Activated CD4-positive, alpha-beta T cell treated with anti-CD3 and anti-CD28 coated beads, Interleukin-2, amount 10 ng/mL, durations not matched to agents 7 days and 5 days (primary cell): ENCODE measurements at regions not wholly inside any gene's neighbourhood (a gene's known extent, or its start where the extent isn't known, plus 50 kb on each side); places are given as distances from the start of the nearest gene placed in this dataset.

Source experiments
- CTCF ChIA-PET: fragments of 350-600 bp; sonication (Branson Sonifier 250); formaldehyde crosslinking; loops from one replicate; lab custom pipeline; 2021; ENCODE audit warnings: antibody characterized with exemption; lab: Charles Lee
- POLR2A ChIA-PET: fragments of 350-600 bp; sonication (Branson Sonifier 250); formaldehyde crosslinking; loops from one replicate; lab custom pipeline; 2021; ENCODE audit warnings: antibody characterized with exemption; lab: Charles Lee
- DNase-seq: peaks from one replicate; pipeline ENCODE4 v3.0.0-alpha.2; 2020
- H3K27ac Mint-ChIP-seq: one replicate; pipeline ENCODE4 v1.8.0; 2021; ENCODE audit warnings: mild to moderate bottlenecking, moderate library complexity, mixed read lengths
- H3K27me3 Mint-ChIP-seq: one replicate; pipeline ENCODE4 v1.8.0; 2021; ENCODE audit warnings: mixed read lengths
- H3K36me3 Mint-ChIP-seq: one replicate; pipeline ENCODE4 v1.8.0; 2021; ENCODE audit warnings: low read depth, mixed read lengths
- H3K4me1 Mint-ChIP-seq: one replicate; pipeline ENCODE4 v1.8.0; 2021; ENCODE audit warnings: mixed read lengths
- H3K4me3 Mint-ChIP-seq: one replicate; pipeline ENCODE4 v1.8.0; 2021; ENCODE audit warnings: mild to moderate bottlenecking, moderate library complexity, mixed read lengths
- H3K9me3 Mint-ChIP-seq: one replicate; pipeline ENCODE4 v1.8.0; 2021; ENCODE audit warnings: mixed read lengths

GRCh38 chr18:73897517-73897916 is 250.1 kb downstream of the FBXO15 start:
- Mint-ChIP-seq H3K4me1 (no peaks in the 10 kb centered on the region), H3K9me3 (no peaks in the 10 kb centered on the region), H3K4me3 (no peak overlapping the region), H3K27me3 (peaks cover 2% of the 10 kb centered on the region), H3K27ac (no peak overlapping the region), H3K36me3 (no peaks in the 10 kb centered on the region)
- CTCF ChIA-PET: no interaction called here
- no peak for DNase-seq
- POLR2A ChIA-PET: no interaction called here

- no peaks in the 10 kb centered on the region for H3K9me3 Mint-ChIP-seq
- CTCF ChIA-PET: interaction anchor here (0.7 kb wide), 1 partner anchor 141 kb away, joined by 3 read pairs; no protein-coding TSS in a partner anchor
- H3K27ac Mint-ChIP-seq: no peak overlapping the region
- H3K4me1 Mint-ChIP-seq: no peaks in the 10 kb centered on the region
- no peak overlapping the region for H3K4me3 Mint-ChIP-seq
- H3K27me3 Mint-ChIP-seq: peaks cover 2% of the 10 kb centered on the region
- DNase-seq: no peak
- POLR2A ChIA-PET: no interaction called here
- H3K36me3 Mint-ChIP-seq: no peaks in the 10 kb centered on the region
These were observed 250.9 kb downstream of the FBXO15 start for GRCh38 chr18:73896685-73897084.

GRCh38 chr18:73895701-73896100 is 251.9 kb downstream of the FBXO15 start:
- ChIA-PET CTCF (interaction anchor here (0.6 kb wide), 1 partner anchor 14 kb away, joined by 4 read pairs; no protein-coding TSS in a partner anchor), POLR2A (no interaction called here)
- Mint-ChIP-seq H3K36me3 (no peaks in the 10 kb centered on the region), H3K4me3 (no peak overlapping the region), H3K9me3 (no peaks in the 10 kb centered on the region), H3K27me3 (peaks cover 2% of the 10 kb centered on the region), H3K27ac (no peak overlapping the region), H3K4me1 (no peaks in the 10 kb centered on the region)
- no peak for DNase-seq

- H3K27me3 Mint-ChIP-seq: peaks cover 2% of the 10 kb centered on the region
- H3K4me1 Mint-ChIP-seq: no peaks in the 10 kb centered on the region
- H3K9me3 Mint-ChIP-seq: no peaks in the 10 kb centered on the region
- H3K4me3 Mint-ChIP-seq: no peak overlapping the region
- no peak for DNase-seq
- ChIA-PET CTCF (no interaction called here), POLR2A (no interaction called here)
- no peaks in the 10 kb centered on the region for H3K36me3 Mint-ChIP-seq
- no peak overlapping the region for H3K27ac Mint-ChIP-seq
These were observed 253.8 kb downstream of the FBXO15 start for GRCh38 chr18:73893880-73894279.

- no peaks in the 10 kb centered on the region for H3K36me3 Mint-ChIP-seq
- H3K27ac Mint-ChIP-seq: no peak overlapping the region
- no peaks in the 10 kb centered on the region for H3K27me3 Mint-ChIP-seq
- ChIA-PET CTCF (no interaction called here), POLR2A (no interaction called here)
- no peaks in the 10 kb centered on the region for H3K9me3 Mint-ChIP-seq
- no peak for DNase-seq
- H3K4me3 Mint-ChIP-seq: no peak overlapping the region
- H3K4me1 Mint-ChIP-seq: no peaks in the 10 kb centered on the region
These were observed 255.8 kb downstream of the FBXO15 start for GRCh38 chr18:73891572-73892421.

GRCh38 chr18:73888565-73888964 is 259.1 kb downstream of the FBXO15 start:
- Mint-ChIP-seq H3K9me3 (no peaks in the 10 kb centered on the region), H3K4me1 (no peaks in the 10 kb centered on the region), H3K36me3 (no peaks in the 10 kb centered on the region), H3K27ac (no peak overlapping the region), H3K27me3 (peaks cover 2% of the 10 kb centered on the region), H3K4me3 (no peak overlapping the region)
- POLR2A ChIA-PET: no interaction called here
- DNase-seq: no peak
- CTCF ChIA-PET: no interaction called here

- no peak for DNase-seq
- H3K27ac Mint-ChIP-seq: no peak overlapping the region
- no peaks in the 10 kb centered on the region for H3K9me3 Mint-ChIP-seq
- ChIA-PET POLR2A (no interaction called here), CTCF (no interaction called here)
- no peaks in the 10 kb centered on the region for H3K4me1 Mint-ChIP-seq
- H3K27me3 Mint-ChIP-seq: peaks cover 2% of the 10 kb centered on the region
- no peak overlapping the region for H3K4me3 Mint-ChIP-seq
- no peaks in the 10 kb centered on the region for H3K36me3 Mint-ChIP-seq
These were observed 259.8 kb downstream of the FBXO15 start for GRCh38 chr18:73887801-73888200.

- Mint-ChIP-seq H3K9me3 (no peaks in the 10 kb centered on the region), H3K27ac (no peak overlapping the region), H3K4me3 (no peak overlapping the region), H3K4me1 (peaks cover 6% of the 10 kb centered on the region), H3K27me3 (peaks cover 2% of the 10 kb centered on the region), H3K36me3 (no peaks in the 10 kb centered on the region)
- POLR2A ChIA-PET: no interaction called here
- DNase-seq: no peak
- CTCF ChIA-PET: no interaction called here
These were observed 262.8 kb downstream of the FBXO15 start for GRCh38 chr18:73884868-73885267.

- no peak for DNase-seq
- no peaks in the 10 kb centered on the region for H3K9me3 Mint-ChIP-seq
- no peak overlapping the region for H3K4me3 Mint-ChIP-seq
- H3K36me3 Mint-ChIP-seq: no peaks in the 10 kb centered on the region
- H3K27ac Mint-ChIP-seq: no peak overlapping the region
- peaks cover 6% of the 10 kb centered on the region for H3K4me1 Mint-ChIP-seq
- ChIA-PET POLR2A (interaction anchor here (1.0 kb wide), 1 partner anchor 243 kb away, joined by 3 read pairs; no protein-coding TSS in a partner anchor), CTCF (no interaction called here)
- peaks cover 2% of the 10 kb centered on the region for H3K27me3 Mint-ChIP-seq
These were observed 266.2 kb downstream of the FBXO15 start for GRCh38 chr18:73881396-73881917.

- peaks cover 6% of the 10 kb centered on the region for H3K4me1 Mint-ChIP-seq
- ChIA-PET CTCF (no interaction called here), POLR2A (no interaction called here)
- no peaks in the 10 kb centered on the region for H3K9me3 Mint-ChIP-seq
- H3K27ac Mint-ChIP-seq: peak overlapping the region; percentile 0
- peaks cover 2% of the 10 kb centered on the region for H3K27me3 Mint-ChIP-seq
- no peak for DNase-seq
- H3K4me3 Mint-ChIP-seq: no peak overlapping the region
- H3K36me3 Mint-ChIP-seq: no peaks in the 10 kb centered on the region
These were observed 267.2 kb downstream of the FBXO15 start for GRCh38 chr18:73880387-73880786.

- ChIA-PET POLR2A (no interaction called here), CTCF (no interaction called here)
- H3K36me3 Mint-ChIP-seq: no peaks in the 10 kb centered on the region
- H3K9me3 Mint-ChIP-seq: no peaks in the 10 kb centered on the region
- H3K27ac Mint-ChIP-seq: no peak overlapping the region
- peaks cover 6% of the 10 kb centered on the region for H3K4me1 Mint-ChIP-seq
- DNase-seq: no peak
- H3K4me3 Mint-ChIP-seq: no peak overlapping the region
- H3K27me3 Mint-ChIP-seq: peaks cover 2% of the 10 kb centered on the region
These were observed 267.9 kb downstream of the FBXO15 start for GRCh38 chr18:73879766-73880165.

- Mint-ChIP-seq H3K4me1 (peaks cover 6% of the 10 kb centered on the region), H3K9me3 (no peaks in the 10 kb centered on the region), H3K27me3 (peaks cover 1% of the 10 kb centered on the region), H3K27ac (no peak overlapping the region), H3K4me3 (no peak overlapping the region), H3K36me3 (no peaks in the 10 kb centered on the region)
- ChIA-PET CTCF (no interaction called here), POLR2A (no interaction called here)
- DNase-seq: no peak
These were observed 268.3 kb downstream of the FBXO15 start for GRCh38 chr18:73879328-73879727.

- no peak for DNase-seq
- H3K36me3 Mint-ChIP-seq: no peaks in the 10 kb centered on the region
- POLR2A ChIA-PET: no interaction called here
- H3K4me1 Mint-ChIP-seq: no peaks in the 10 kb centered on the region
- CTCF ChIA-PET: no interaction called here
- no peak overlapping the region for H3K4me3 Mint-ChIP-seq
- no peak overlapping the region for H3K27ac Mint-ChIP-seq
- H3K27me3 Mint-ChIP-seq: peaks cover 2% of the 10 kb centered on the region
- H3K9me3 Mint-ChIP-seq: no peaks in the 10 kb centered on the region
These were observed 278.5 kb downstream of the FBXO15 start for GRCh38 chr18:73869182-73869581.
